Left lung (tissue), 4 donors: ENCODE measurements at regions not wholly inside any gene's neighbourhood (a gene's known extent, or its start where the extent isn't known, plus 50 kb on each side); places are given as distances from the start of the nearest gene placed in this dataset.

Experiments
- ATAC-seq: fragments of 200-7000 bp; cut with Tn5 transposase; one replicate; pipeline ENCODE4 v1.9.1; 2020; ENCODE audit warnings: moderate library complexity
- DNase-seq, 4 donors: peaks; one replicate each; pipeline ENCODE4 v3.0.0-alpha.2; 2013 to 2020
- H3K27ac ChIP-seq, 2 donors: fragments of 200-600 bp; sonication (generic) in 1 of 2; one replicate each; pipeline versions ENCODE4 v1.5.0 to v1.8.0; 2020 to 2021
- H3K27me3 ChIP-seq, 2 donors: fragments of 200-600 bp; sonication (generic) in 1 of 2; one replicate each; pipeline versions ENCODE4 v1.5.0 to v1.8.0; 2020 to 2021
- H3K36me3 ChIP-seq, 2 donors: fragments of 200-600 bp; sonication (generic) in 1 of 2; one replicate each; pipeline versions ENCODE4 v1.5.0 to v1.8.0; 2020 to 2021
- H3K4me1 ChIP-seq, 2 donors: fragments of 200-600 bp; one replicate each; pipeline ENCODE4 v1.8.0; 2021
- H3K4me3 ChIP-seq, 2 donors: fragments of 200-600 bp; sonication (generic) in 1 of 2; one replicate each; pipeline versions ENCODE4 v1.5.0 to v1.8.0; 2020 to 2021; ENCODE audit warnings: mild to moderate bottlenecking in 1 of 2
- H3K9me3 ChIP-seq, 2 donors: fragments of 200-600 bp; sonication (generic) in 1 of 2; one replicate each; pipeline versions ENCODE4 v1.5.0 to v1.8.0; 2020 to 2021
- intact Hi-C, 2 donors: fragments of 100-400 bp; cut with DNase I; formaldehyde crosslinking; loops; one replicate each; pipeline versions ENCODE4 v1.11.2 to v1.14.2; 2022
- TF ChIP-seq, protein P1 (sequence below), 2 donors: fragments of 200-600 bp; sonication (generic) in 1 of 2; IDR thresholded peaks; one replicate each; pipeline versions ENCODE4 v1.5.0 to v1.8.0; 2021; ENCODE audit warnings: antibody characterized with exemption in 2 of 2
- donor health status: DM: no; HTN: yes; CAD: no.
- donor health status: DM: no; HTN: no; CAD: no.

DNA sequence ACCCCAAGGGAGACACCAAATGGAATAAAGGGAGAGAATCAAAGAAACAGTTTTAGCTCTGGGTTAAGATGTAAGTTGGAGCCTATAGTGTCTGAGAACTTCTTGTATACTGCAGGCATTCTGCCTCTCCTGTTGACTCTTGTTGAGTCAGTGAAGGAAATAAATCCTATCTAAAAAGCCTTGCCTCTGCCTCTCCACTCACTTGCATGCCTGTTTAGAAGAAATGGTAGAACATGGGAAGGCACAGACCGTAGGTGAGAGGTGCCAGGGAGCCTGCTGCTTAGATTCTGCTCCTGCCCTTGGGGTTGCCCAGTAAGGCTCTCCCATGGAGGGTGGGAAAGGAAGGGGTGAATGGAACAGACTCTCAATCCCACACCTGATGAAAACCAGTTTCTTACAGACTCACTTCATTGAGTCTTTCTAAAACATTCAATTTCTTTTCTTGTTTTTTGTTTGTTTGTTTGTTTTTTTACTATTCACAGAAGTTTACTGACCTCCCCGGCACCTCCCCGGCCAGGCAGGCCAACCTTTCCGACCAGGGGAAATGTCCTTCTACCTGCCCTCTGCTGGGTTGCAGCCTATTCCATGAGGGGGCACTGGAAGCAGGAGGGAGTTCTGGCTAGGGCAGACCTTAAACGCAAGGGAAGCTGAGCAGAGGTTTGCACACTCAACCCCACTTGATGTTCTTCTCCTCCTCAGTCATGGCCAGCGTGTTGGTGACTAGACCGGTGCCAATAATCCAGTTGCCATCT, 211.7 kb upstream of the WSB1 start:
- Histone ChIP-seq H3K27ac (no peak overlapping the region), H3K9me3 (peaks cover 0 to 2% of the 10 kb centered on the region in 2 donors), H3K4me1 (no peaks in the 10 kb centered on the region), H3K36me3 (no peaks in the 10 kb centered on the region), H3K4me3 (no peak overlapping the region), H3K27me3 (no peaks in the 10 kb centered on the region)
- ATAC-seq (no peak), DNase-seq (no peak)
- intact Hi-C loops: no loop called here
- TF ChIP-seq, protein P1, sequence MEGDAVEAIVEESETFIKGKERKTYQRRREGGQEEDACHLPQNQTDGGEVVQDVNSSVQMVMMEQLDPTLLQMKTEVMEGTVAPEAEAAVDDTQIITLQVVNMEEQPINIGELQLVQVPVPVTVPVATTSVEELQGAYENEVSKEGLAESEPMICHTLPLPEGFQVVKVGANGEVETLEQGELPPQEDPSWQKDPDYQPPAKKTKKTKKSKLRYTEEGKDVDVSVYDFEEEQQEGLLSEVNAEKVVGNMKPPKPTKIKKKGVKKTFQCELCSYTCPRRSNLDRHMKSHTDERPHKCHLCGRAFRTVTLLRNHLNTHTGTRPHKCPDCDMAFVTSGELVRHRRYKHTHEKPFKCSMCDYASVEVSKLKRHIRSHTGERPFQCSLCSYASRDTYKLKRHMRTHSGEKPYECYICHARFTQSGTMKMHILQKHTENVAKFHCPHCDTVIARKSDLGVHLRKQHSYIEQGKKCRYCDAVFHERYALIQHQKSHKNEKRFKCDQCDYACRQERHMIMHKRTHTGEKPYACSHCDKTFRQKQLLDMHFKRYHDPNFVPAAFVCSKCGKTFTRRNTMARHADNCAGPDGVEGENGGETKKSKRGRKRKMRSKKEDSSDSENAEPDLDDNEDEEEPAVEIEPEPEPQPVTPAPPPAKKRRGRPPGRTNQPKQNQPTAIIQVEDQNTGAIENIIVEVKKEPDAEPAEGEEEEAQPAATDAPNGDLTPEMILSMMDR (IDR thresholded peaks at IDR 0.05): no peak

DNA sequence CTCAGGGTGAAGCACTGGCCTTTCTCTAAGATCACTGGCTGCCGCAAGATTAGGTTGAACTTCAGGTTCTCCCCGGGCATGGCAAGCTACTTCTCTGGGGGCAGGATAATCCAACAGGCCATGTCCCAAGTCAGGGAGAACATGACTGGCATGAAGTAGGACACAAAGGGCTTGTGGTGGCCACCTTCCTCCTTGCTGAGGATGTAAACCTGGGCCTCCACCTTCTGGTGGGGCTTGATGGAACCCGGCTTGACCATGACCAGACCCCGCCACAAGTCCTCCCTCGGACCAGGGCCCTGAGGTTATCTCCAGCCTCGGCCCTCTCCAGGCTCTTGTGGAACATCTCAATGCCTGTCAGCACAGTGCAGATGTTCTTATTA, 211.1 kb upstream of the WSB1 start:
- Histone ChIP-seq H3K9me3 (peaks cover 0 to 2% of the 10 kb centered on the region in 2 donors), H3K27me3 (no peaks in the 10 kb centered on the region), H3K4me3 (no peak overlapping the region), H3K4me1 (no peaks in the 10 kb centered on the region), H3K36me3 (no peaks in the 10 kb centered on the region), H3K27ac (no peak overlapping the region)
- intact Hi-C loops: no loop called here
- TF ChIP-seq, protein P1 (IDR thresholded peaks at IDR 0.05): no peak
- no peak for ATAC-seq
- DNase-seq: no peak

DNA sequence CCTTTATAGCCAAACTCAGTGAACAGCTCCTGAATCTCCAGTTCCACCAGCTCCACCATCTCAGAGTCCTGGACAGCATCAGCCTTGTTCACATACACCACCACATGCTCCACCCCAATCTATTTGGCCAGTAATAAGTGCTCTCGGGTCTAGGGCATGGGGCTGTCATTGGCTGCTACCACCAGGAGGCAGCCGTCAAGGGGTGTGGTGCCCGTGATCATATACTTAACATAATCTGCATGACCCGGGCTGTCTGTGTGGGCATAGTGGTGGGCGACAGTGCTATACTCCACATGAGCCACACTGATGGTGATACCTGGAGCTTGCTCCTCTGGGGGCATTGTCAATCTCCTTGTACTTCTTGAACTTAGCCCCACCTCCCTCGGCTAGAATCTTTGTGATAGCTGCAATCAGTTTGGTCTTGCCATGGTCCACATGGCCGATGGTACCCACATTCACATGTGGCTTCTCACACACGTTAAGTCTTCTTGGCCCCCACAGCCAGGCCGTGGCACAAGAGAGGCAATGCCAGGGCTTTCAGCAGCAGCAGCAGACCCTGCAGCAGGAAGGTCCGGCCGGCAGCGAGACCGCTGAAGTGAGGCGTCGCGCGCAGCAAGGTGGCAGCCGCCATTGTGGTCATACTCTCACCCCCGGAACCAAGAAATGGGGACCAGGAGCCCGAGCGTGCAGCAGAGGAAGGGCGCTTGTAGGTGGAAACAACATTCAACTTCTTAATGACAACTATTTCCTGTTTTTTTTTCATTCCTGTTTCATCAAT, 210.3 kb upstream of the WSB1 start:
- DNase-seq (no peak), ATAC-seq (no peak)
- Histone ChIP-seq H3K27ac (no peak overlapping the region), H3K36me3 (no peaks in the 10 kb centered on the region), H3K9me3 (peaks cover 0 to 2% of the 10 kb centered on the region in 2 donors), H3K4me1 (no peaks in the 10 kb centered on the region), H3K4me3 (no peak overlapping the region), H3K27me3 (no peaks in the 10 kb centered on the region)
- TF ChIP-seq, protein P1 (IDR thresholded peaks at IDR 0.05): no peak
- intact Hi-C loops: no loop called here

DNA sequence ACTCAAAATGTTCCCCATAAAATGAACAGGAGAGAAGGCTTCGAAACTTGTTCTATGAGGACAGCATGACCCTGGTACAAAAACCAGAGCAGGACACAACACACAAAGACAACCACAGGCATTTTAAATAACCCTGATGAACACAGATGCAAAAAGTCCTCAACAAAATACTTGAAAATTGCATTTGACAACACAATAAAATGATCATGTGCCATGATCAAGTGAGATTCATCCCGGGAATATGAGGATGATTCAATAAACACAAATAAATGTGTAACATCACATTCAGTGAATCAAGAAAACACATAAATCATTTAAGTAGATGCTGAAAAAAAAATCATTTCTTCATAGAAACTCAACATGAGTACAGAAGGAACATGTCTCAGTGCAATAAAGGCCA, 208.4 kb upstream of the WSB1 start:
- H3K36me3 ChIP-seq: no peaks in the 10 kb centered on the region
- ATAC-seq: no peak
- DNase-seq: no peak

DNA sequence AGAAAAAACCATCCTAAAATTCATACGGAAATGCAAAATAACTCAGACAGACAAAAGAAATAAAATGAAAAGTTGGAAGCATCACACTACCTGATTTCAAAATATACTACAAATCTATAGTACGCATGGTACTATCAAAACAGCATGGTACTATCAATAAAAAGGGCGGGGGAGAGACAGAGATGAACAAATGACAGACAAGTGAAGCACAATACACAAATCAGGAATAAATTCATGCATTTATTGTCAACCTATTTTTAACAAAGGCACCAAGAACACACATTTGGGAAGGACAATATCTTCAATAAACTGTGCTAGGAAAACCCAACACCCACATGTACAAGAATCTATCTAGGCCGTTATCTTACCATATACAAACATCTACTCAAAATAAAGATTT, 207.4 kb upstream of the WSB1 start:
- ATAC-seq (no peak), DNase-seq (no peak)
- H3K4me1 ChIP-seq: no peaks in the 10 kb centered on the region
- H3K27ac ChIP-seq: no peak overlapping the region
- no peak overlapping the region for H3K4me3 ChIP-seq
- peaks cover 0 to 2% of the 10 kb centered on the region in 2 donors for H3K9me3 ChIP-seq
- TF ChIP-seq, protein P1 (IDR thresholded peaks at IDR 0.05): no peak
- intact Hi-C loops: no loop called here
- H3K36me3 ChIP-seq: no peaks in the 10 kb centered on the region
- no peaks in the 10 kb centered on the region for H3K27me3 ChIP-seq

More for the DNA sequence above, 208.4 kb upstream of the WSB1 start:
- no peak overlapping the region for H3K27ac ChIP-seq
- H3K4me3 ChIP-seq: no peak overlapping the region
- no peaks in the 10 kb centered on the region for H3K4me1 ChIP-seq
- TF ChIP-seq, protein P1 (IDR thresholded peaks at IDR 0.05): no peak
- intact Hi-C loops: no loop called here
- H3K9me3 ChIP-seq: peaks cover 0 to 2% of the 10 kb centered on the region in 2 donors
- H3K27me3 ChIP-seq: no peaks in the 10 kb centered on the region
